GM12878 (cell line): ENCODE measurements at regions not wholly inside any gene's neighbourhood (a gene's known extent, or its start where the extent isn't known, plus 50 kb on each side); places are given as distances from the start of the nearest gene placed in this dataset.

ENCODE experiments used
- ATAC-seq: fragments of 200-7000 bp; cut with Tn5 transposase; 3 replicates; pipeline ENCODE4 v1.9.1; 2020; ENCODE audit warnings: mild to moderate bottlenecking, moderate library complexity
- BruUV-seq: library from RNA; stranded (reverse); fragments of 400-500 nt; replicated peaks from 2 replicates; lab custom pipeline; 2021; lab: Mats Ljungman, UMichigan
- CTCF ChIA-PET: fragments of 300-600 bp; sonication (Branson Sonifier 250); formaldehyde crosslinking; extraction: SDS; loops from one replicate; lab custom pipeline; 2021; ENCODE audit warnings: inconsistent platforms; lab: Yijun Ruan, JAX
- POLR2A ChIA-PET: fragments of 350-600 bp; formaldehyde crosslinking; extraction: SDS; loops from one replicate; lab custom pipeline; 2021; ENCODE audit warnings: inconsistent platforms; lab: Charles Lee
- RAD21 ChIA-PET: fragments of 300-600 bp; sonication (Branson Sonifier 250); formaldehyde crosslinking; loops from one replicate; lab custom pipeline; 2023; ENCODE audit warnings: antibody characterized with exemption; ENCODE audit not compliant: unreplicated experiment; lab: Charles Lee
- SMC1A ChIA-PET: fragments of 300-600 bp; sonication (Branson Sonifier 250); formaldehyde crosslinking; loops from one replicate; lab custom pipeline; 2023; ENCODE audit not compliant: unreplicated experiment, uncharacterized antibody; lab: Charles Lee
- DNase-seq: peaks from one replicate; pipeline ENCODE4 v3.0.0-alpha.2; 2011; ENCODE audit warnings: low read depth, low spot score
- FAIRE-seq: peaks from 3 replicates; lab custom pipeline; 2011; peaks lifted over from hg19 to GRCh38; lab: Jason Lieb, UNC
- H2AFZ ChIP-seq: 2 replicates; pipeline ENCODE4 v1.6.0; 2011; ENCODE audit warnings: low read depth, low read length, control low read depth; ENCODE audit not compliant: control insufficient read depth
- H3K27ac ChIP-seq: 2 replicates; pipeline ENCODE4 v1.5.1; 2011; ENCODE audit warnings: control low read depth; ENCODE audit not compliant: control insufficient read depth, insufficient read depth
- H3K27me3 ChIP-seq, 2 experiments: replicated peaks in 1 of 2; 2 replicates each; pipeline versions ENCODE4 v1.6.0 to v1.6.1; 2011; ENCODE audit warnings: low read length in 1 of 2; ENCODE audit not compliant: control insufficient read depth in 2 of 2, insufficient read depth in 2 of 2
- H3K36me3 ChIP-seq, 2 experiments: 2 replicates each; pipeline ENCODE4 v1.5.1; 2011; ENCODE audit warnings: low read length in 1 of 2; ENCODE audit not compliant: control insufficient read depth in 2 of 2, insufficient read depth in 2 of 2
- H3K4me1 ChIP-seq: 2 replicates; pipeline ENCODE4 v1.6.1; 2011; ENCODE audit warnings: mild to moderate bottlenecking, low read length, moderate library complexity, mixed read lengths; ENCODE audit not compliant: control insufficient read depth, insufficient read depth
- H3K4me2 ChIP-seq: 2 replicates; pipeline ENCODE4 v1.6.0; 2011; ENCODE audit warnings: control low read depth; ENCODE audit not compliant: control insufficient read depth, insufficient read depth
- H3K4me3 ChIP-seq: fragments of 200-600 bp; sonication (generic); 2 replicates; pipeline ENCODE4 v1.5.1; 2016
- H3K79me2 ChIP-seq: 2 replicates; pipeline ENCODE4 v1.6.0; 2011; ENCODE audit warnings: low read length; ENCODE audit not compliant: control insufficient read depth, insufficient read depth
- H3K9ac ChIP-seq: 2 replicates; pipeline ENCODE4 v1.8.0; 2011; ENCODE audit warnings: low read length, control low read depth, mixed read lengths; ENCODE audit not compliant: control insufficient read depth, insufficient read depth
- H3K9me3 ChIP-seq: replicated peaks from 3 replicates; pipeline ENCODE4 v1.5.1; 2011; ENCODE audit warnings: mild to moderate bottlenecking, low read length; ENCODE audit not compliant: control insufficient read depth, insufficient read depth
- H4K20me1 ChIP-seq: 2 replicates; pipeline ENCODE4 v1.6.0; 2011; ENCODE audit not compliant: control insufficient read depth, insufficient read depth
- WGBS: methylation state at CpG from one replicate; pipeline ENCODE4 v1.1.6; 2016; ENCODE audit warnings: low lambda C conversion rate; ENCODE audit not compliant: insufficient replicate concordance, insufficient coverage; ENCODE audit errors: missing lambda C conversion rate; 5-methylcytosine and 5-hydroxymethylcytosine counted together
- in situ Hi-C: fragments of 300-500 bp; cut with MboI; formaldehyde crosslinking; loops from 9 replicates; pipeline ENCODE4 v1.14.3; 2018; ENCODE audit warnings: mixed read lengths
- intact Hi-C: fragments of 100-400 bp; cut with micrococcal nuclease; formaldehyde crosslinking; loops from one replicate; pipeline ENCODE4 v1.14.2; 2022; ENCODE audit not compliant: unreplicated experiment
- TF ChIP-seq, protein P1 (sequence below): fragments of 450-650 bp; IDR thresholded peaks from 2 replicates; pipeline ENCODE4 v1.6.1; 2014; ENCODE audit warnings: mild to moderate bottlenecking
- TF ChIP-seq, protein P2 (sequence below): fragments of 450-650 bp; IDR thresholded peaks from 2 replicates; pipeline ENCODE4 v1.6.1; 2017; ENCODE audit warnings: mild to moderate bottlenecking, moderate library complexity
- TF ChIP-seq, protein P3 (sequence below): IDR thresholded peaks from 2 replicates; pipeline ENCODE4 v1.6.1; 2012; ENCODE audit warnings: low read depth, low read length, improper control_type of control experiment

DNA sequence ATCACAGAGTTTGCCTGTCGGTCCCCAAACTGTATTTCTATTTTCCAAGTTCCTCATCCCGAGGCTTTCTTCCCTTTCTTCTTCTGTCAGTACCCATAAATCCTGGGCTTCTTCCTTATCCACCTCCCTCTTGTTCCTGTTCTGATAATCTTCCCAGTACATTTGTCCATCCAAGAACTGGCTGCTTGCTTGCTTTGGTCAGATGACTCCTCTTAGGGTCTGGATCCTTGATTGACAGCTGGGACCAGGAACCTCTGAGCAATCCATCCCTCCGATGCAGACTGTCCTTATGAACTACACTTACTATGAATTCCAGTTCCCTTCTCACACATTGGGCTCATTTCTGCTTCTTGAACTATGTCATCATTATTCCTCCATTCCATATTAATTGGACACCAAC lies 275.3 kb upstream of the CITED2 start:
- DNase-seq (no peak), ATAC-seq (no peak), FAIRE-seq (no peak)
- Histone ChIP-seq H3K36me3 (no peaks in the 10 kb centered on the region), H3K27me3 (no peaks in the 10 kb centered on the region), H3K4me3 (no peak overlapping the region), H3K79me2 (no peaks in the 10 kb centered on the region), H3K9me3 (no peaks in the 10 kb centered on the region), H3K9ac (no peak overlapping the region), H3K4me2 (no peak overlapping the region), H3K4me1 (no peaks in the 10 kb centered on the region), H3K27ac (no peak overlapping the region), H4K20me1 (no peaks in the 10 kb centered on the region), H2AFZ (no peak overlapping the region)
- RAD21 ChIA-PET = interaction anchor here (0.6 kb wide), 1 partner anchor 217 kb away, joined by 3 read pairs; no protein-coding TSS in a partner anchor
- SMC1A ChIA-PET = interaction anchor here (0.6 to 1.4 kb wide), 2 partner anchors 13 to 61 kb away, joined by 3 to 4 read pairs; no protein-coding TSS in a partner anchor
- in situ Hi-C loops = no loop called here
- BruUV-seq = no TSS peak
- CTCF ChIA-PET = no interaction called here
- TF ChIP-seq, protein P1, sequence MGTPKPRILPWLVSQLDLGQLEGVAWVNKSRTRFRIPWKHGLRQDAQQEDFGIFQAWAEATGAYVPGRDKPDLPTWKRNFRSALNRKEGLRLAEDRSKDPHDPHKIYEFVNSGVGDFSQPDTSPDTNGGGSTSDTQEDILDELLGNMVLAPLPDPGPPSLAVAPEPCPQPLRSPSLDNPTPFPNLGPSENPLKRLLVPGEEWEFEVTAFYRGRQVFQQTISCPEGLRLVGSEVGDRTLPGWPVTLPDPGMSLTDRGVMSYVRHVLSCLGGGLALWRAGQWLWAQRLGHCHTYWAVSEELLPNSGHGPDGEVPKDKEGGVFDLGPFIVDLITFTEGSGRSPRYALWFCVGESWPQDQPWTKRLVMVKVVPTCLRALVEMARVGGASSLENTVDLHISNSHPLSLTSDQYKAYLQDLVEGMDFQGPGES = no peak
- TF ChIP-seq, protein P2, sequence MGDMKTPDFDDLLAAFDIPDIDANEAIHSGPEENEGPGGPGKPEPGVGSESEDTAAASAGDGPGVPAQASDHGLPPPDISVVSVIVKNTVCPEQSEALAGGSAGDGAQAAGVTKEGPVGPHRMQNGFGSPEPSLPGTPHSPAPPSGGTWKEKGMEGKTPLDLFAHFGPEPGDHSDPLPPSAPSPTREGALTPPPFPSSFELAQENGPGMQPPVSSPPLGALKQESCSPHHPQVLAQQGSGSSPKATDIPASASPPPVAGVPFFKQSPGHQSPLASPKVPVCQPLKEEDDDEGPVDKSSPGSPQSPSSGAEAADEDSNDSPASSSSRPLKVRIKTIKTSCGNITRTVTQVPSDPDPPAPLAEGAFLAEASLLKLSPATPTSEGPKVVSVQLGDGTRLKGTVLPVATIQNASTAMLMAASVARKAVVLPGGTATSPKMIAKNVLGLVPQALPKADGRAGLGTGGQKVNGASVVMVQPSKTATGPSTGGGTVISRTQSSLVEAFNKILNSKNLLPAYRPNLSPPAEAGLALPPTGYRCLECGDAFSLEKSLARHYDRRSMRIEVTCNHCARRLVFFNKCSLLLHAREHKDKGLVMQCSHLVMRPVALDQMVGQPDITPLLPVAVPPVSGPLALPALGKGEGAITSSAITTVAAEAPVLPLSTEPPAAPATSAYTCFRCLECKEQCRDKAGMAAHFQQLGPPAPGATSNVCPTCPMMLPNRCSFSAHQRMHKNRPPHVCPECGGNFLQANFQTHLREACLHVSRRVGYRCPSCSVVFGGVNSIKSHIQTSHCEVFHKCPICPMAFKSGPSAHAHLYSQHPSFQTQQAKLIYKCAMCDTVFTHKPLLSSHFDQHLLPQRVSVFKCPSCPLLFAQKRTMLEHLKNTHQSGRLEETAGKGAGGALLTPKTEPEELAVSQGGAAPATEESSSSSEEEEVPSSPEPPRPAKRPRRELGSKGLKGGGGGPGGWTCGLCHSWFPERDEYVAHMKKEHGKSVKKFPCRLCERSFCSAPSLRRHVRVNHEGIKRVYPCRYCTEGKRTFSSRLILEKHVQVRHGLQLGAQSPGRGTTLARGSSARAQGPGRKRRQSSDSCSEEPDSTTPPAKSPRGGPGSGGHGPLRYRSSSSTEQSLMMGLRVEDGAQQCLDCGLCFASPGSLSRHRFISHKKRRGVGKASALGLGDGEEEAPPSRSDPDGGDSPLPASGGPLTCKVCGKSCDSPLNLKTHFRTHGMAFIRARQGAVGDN = no peak
- TF ChIP-seq, protein P3, sequence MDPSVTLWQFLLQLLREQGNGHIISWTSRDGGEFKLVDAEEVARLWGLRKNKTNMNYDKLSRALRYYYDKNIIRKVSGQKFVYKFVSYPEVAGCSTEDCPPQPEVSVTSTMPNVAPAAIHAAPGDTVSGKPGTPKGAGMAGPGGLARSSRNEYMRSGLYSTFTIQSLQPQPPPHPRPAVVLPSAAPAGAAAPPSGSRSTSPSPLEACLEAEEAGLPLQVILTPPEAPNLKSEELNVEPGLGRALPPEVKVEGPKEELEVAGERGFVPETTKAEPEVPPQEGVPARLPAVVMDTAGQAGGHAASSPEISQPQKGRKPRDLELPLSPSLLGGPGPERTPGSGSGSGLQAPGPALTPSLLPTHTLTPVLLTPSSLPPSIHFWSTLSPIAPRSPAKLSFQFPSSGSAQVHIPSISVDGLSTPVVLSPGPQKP = no peak
- 65% methylated on average over 3 of the region's 3 CpGs for WGBS
- intact Hi-C loops = no loop called here
- POLR2A ChIA-PET = no interaction called here
